ENCODE measurements at regions not wholly inside any gene's neighbourhood (a gene's known extent, or its start where the extent isn't known, plus 50 kb on each side); places are given as distances from the start of the nearest gene placed in this dataset.

- no peak for DNase-seq (ENCODE audit: low read depth)
- H3K4me3 ChIP-seq (ENCODE audit: low read depth, low read length) = no peak overlapping the region
- no peak for TF ChIP-seq CTCF (IDR thresholded peaks at IDR 0.05; ENCODE audit: low read depth, low read length, missing control alignments)
Observed at GRCh38 chr5:106172681-106173532, 1497.8 kb downstream of the EFNA5 start.

DNA sequence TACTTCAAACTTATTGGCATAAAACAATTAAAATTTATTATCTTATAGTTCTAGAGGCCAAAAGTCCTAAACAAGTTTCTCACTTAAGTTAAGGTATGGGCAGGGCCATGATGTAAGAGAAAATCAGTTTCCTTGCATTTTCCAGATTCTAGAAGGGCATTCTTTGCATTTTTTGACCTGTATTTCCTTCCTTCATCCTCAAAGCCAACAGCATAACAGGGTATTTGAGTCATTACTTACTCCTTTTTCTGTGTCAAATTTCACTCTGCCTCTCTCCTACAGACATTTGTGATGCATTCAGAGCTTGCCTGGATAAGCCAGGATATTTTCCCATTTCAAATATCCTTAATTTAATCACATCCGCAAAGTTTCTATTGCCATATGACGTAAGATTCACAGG, 1499.0 kb downstream of the EFNA5 start:
- no peak for DNase-seq (ENCODE audit: low read depth)
- TF ChIP-seq CTCF (IDR thresholded peaks at IDR 0.05; ENCODE audit: low read depth, low read length, missing control alignments) = no peak

DNA sequence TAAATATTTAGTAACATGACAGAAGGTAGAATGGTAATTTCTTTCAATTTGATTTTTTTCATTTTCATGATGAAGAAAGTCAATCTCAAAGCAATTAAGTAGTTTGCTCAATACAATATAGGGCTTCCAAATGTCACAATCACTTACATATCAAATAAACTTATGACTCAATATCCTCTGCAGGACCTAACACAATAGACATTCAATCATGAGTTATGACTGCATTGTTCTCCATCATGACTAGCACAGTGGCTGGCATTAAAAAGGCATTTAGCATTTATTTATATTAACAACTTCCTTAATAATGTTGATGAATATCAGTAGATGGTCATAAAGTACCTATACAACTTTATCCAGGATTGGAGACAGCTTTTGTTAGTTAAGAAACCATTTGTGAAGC, 1499.6 kb downstream of the EFNA5 start:
- DNase-seq (ENCODE audit: low read depth) = no peak
- no peak for TF ChIP-seq CTCF (IDR thresholded peaks at IDR 0.05; ENCODE audit: low read depth, low read length, missing control alignments)
- no peak overlapping the region for H3K4me3 ChIP-seq (ENCODE audit: low read depth, low read length)

More for the DNA sequence above, 1499.0 kb downstream of the EFNA5 start:
- no peak overlapping the region for H3K4me3 ChIP-seq (ENCODE audit: low read depth, low read length)

- no peak for TF ChIP-seq CTCF (IDR thresholded peaks at IDR 0.05; ENCODE audit: low read depth, low read length, missing control alignments)
- DNase-seq (ENCODE audit: low read depth) = no peak
- no peak overlapping the region for H3K4me3 ChIP-seq (ENCODE audit: low read depth, low read length)
Observed at GRCh38 chr5:106167766-106168165, 1503.0 kb downstream of the EFNA5 start.

- H3K4me3 ChIP-seq (ENCODE audit: low read depth, low read length) = no peak overlapping the region
- no peak for TF ChIP-seq CTCF (IDR thresholded peaks at IDR 0.05; ENCODE audit: low read depth, low read length, missing control alignments)
- DNase-seq (ENCODE audit: low read depth) = no peak
Observed at GRCh38 chr5:106163233-106163632, 1507.5 kb downstream of the EFNA5 start.

- no peak for TF ChIP-seq CTCF (IDR thresholded peaks at IDR 0.05; ENCODE audit: low read depth, low read length, missing control alignments)
- DNase-seq (ENCODE audit: low read depth) = no peak
- no peak overlapping the region for H3K4me3 ChIP-seq (ENCODE audit: low read depth, low read length)
Observed at GRCh38 chr5:106159616-106160015, 1511.1 kb downstream of the EFNA5 start.

GRCh38 chr5:106154280-106154716, 1516.4 kb downstream of the EFNA5 start:
- no peak for TF ChIP-seq CTCF (IDR thresholded peaks at IDR 0.05; ENCODE audit: low read depth, low read length, missing control alignments)
- H3K4me3 ChIP-seq (ENCODE audit: low read depth, low read length) = no peak overlapping the region
- DNase-seq (ENCODE audit: low read depth) = no peak

All from GM12864 (cell line).